Activated CD8-positive, alpha-beta memory T cell treated with anti-CD3 and anti-CD28 coated beads, Interleukin-2, amount 10 ng/mL, durations not matched to agents 7 days and 5 days (primary cell): ENCODE measurements at regions not wholly inside any gene's neighbourhood (a gene's known extent, or its start where the extent isn't known, plus 50 kb on each side); places are given as distances from the start of the nearest gene placed in this dataset.

Experiments used
- ATAC-seq: fragments of 150-1000 bp; cut with Tn5 transposase; one replicate; pipeline ENCODE4 v1.10.0; 2021; ENCODE audit warnings: moderate library complexity
- CTCF ChIA-PET: fragments of 350-600 bp; sonication (Branson Sonifier 250); formaldehyde crosslinking; loops from one replicate; lab custom pipeline; 2021; ENCODE audit warnings: antibody characterized with exemption; lab: Charles Lee
- DNase-seq: peaks from one replicate; pipeline ENCODE4 v3.0.0-alpha.2; 2020
- H3K27ac Mint-ChIP-seq: one replicate; pipeline ENCODE4 v1.8.0; 2021; ENCODE audit warnings: mild to moderate bottlenecking, mixed read lengths
- H3K27me3 Mint-ChIP-seq: one replicate; pipeline ENCODE4 v1.8.0; 2021; ENCODE audit warnings: mixed read lengths
- H3K36me3 Mint-ChIP-seq: one replicate; pipeline ENCODE4 v1.8.0; 2021; ENCODE audit warnings: mild to moderate bottlenecking, mixed read lengths
- H3K4me1 Mint-ChIP-seq: one replicate; pipeline ENCODE4 v1.8.0; 2021; ENCODE audit warnings: mixed read lengths
- H3K4me3 Mint-ChIP-seq: one replicate; pipeline ENCODE4 v1.8.0; 2021; ENCODE audit warnings: mild to moderate bottlenecking, moderate library complexity, mixed read lengths
- H3K9me3 Mint-ChIP-seq: one replicate; pipeline ENCODE4 v1.8.0; 2022; ENCODE audit warnings: low read depth, mixed read lengths

DNA sequence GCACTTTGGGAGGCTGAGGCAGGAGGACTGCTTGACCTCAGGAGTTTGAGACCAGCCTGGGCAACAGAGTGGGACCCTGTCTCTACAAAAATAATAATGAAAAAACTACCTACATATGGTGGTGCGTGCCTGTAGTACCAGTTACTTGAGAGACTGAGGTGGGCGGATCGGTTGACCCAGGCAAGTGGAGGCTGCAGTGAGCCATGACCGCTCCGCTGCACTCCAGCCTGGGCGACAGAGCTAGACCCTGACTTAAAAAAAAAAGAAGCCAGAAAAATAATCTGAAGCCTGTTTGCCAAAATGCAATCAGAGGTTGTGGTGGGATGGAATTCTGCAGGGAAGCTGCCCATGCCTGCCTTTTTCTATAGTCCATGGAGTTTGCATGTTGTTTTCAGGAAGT lies 50.4 kb upstream of the GGTA1 start:
- ATAC-seq (no peak), DNase-seq (no peak)
- H3K27ac Mint-ChIP-seq, result no peak overlapping the region
- H3K27me3 Mint-ChIP-seq, result peaks cover 29% of the 10 kb centered on the region
- H3K36me3 Mint-ChIP-seq, result no peaks in the 10 kb centered on the region
- H3K4me1 Mint-ChIP-seq, result peaks cover 3% of the 10 kb centered on the region
- H3K4me3 Mint-ChIP-seq, result no peak overlapping the region
- CTCF ChIA-PET, result interaction anchor here (0.6 to 1.9 kb wide), 21 partner anchors 9 to 572 kb away, joined by 3 to 8 read pairs (median 3); no protein-coding TSS in a partner anchor
- H3K9me3 Mint-ChIP-seq, result no peaks in the 10 kb centered on the region

DNA sequence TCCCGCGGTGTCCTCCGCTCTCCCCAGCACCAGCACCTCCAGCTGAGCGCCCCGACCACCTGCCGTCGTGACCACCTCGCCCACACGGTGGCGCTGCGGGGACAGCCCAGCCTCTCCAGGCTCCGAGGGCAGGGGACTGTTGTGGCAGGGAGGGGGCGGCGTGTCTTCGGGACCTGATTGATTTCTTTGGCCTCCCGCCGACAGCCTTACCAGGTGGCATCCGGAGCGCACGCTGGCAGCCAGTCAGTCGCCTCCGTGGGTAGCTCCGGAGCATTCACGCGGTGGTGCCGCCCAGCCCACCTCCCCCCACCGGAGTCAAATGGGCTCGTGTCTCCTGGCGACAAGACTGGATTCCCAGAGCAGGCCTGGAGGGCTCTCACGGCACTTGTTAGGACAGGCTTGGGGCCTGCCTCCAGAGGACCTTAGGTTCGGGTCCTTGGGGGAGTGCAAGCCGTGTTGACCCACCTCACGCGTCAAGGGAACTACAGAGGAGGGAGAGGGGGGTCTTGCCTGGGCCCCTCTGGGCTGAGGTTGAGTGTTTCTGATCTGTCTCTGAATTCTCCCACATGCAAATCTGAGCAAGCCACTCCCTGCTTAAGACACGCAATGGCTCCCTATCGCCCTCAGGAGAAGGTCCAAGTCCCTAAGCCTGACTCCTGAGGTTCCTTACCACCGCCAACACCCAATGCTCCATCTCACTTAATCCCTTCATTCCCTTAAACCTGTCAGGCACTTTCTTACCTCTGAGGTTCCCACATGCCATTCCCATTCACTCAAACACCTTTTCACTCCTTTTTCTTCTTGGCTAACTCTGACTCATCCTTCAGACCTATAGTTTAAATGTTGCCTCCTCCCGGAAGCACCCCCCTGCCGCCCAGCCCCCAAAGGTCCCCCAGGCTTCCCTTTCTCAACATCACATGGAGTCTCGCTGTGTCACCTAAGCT lies 51.2 kb upstream of the GGTA1 start:
- Mint-ChIP-seq H3K27ac (no peak overlapping the region), H3K36me3 (no peaks in the 10 kb centered on the region), H3K27me3 (peaks cover 29% of the 10 kb centered on the region), H3K4me1 (peaks cover 3% of the 10 kb centered on the region), H3K4me3 (no peak overlapping the region), H3K9me3 (no peaks in the 10 kb centered on the region)
- CTCF ChIA-PET, result interaction anchor here (0.6 to 1.9 kb wide), 21 partner anchors 8 to 571 kb away, joined by 3 to 8 read pairs (median 3); no protein-coding TSS in a partner anchor
- ATAC-seq (peak; percentile 77), DNase-seq (peak; percentile 78)

- DNase-seq, result no peak
- H3K27me3 Mint-ChIP-seq, result peaks cover 31% of the 10 kb centered on the region
- CTCF ChIA-PET, result interaction anchor here (1.3 to 1.6 kb wide), 2 partner anchors 9 to 135 kb away, joined by 3 to 4 read pairs; no protein-coding TSS in a partner anchor
- no peak overlapping the region for H3K4me3 Mint-ChIP-seq
- no peak for ATAC-seq
- H3K4me1 Mint-ChIP-seq, result peaks cover 3% of the 10 kb centered on the region
- no peaks in the 10 kb centered on the region for H3K9me3 Mint-ChIP-seq
- H3K36me3 Mint-ChIP-seq, result no peaks in the 10 kb centered on the region
- no peak overlapping the region for H3K27ac Mint-ChIP-seq
Observed at GRCh38 chr9:121551985-121552753, 52.5 kb upstream of the GGTA1 start.

GRCh38 chr9:121556082-121556481 lies 56.4 kb upstream of the GGTA1 start:
- Mint-ChIP-seq H3K27ac (no peak overlapping the region), H3K36me3 (no peaks in the 10 kb centered on the region), H3K4me3 (no peak overlapping the region), H3K27me3 (peaks cover 19% of the 10 kb centered on the region), H3K9me3 (no peaks in the 10 kb centered on the region), H3K4me1 (peaks cover 17% of the 10 kb centered on the region)
- CTCF ChIA-PET, result interaction anchor here (0.7 to 6.3 kb wide), 2 partner anchors 9 to 98 kb away, joined by 3 to 26 read pairs; no protein-coding TSS in a partner anchor
- no peak for DNase-seq
- ATAC-seq, result no peak

DNA sequence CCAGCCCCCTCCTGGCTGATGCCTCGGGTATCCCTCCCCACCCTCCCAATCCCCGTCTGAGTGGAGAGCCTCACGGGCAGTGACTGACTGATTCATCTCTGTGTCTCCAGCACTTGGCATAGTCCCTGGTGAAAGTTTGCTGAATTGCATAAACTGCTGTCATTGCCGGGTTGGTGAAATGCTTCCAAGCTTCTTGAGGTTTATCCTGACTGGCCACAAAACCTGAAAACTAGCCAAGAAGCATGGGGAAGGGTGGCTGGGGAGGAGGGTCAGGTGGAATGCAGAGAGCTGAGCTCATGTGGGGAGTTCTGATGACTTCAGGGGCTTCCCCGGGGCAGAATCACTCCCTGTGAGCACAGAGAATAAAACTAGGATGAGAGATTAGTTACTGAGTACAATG lies 56.9 kb upstream of the GGTA1 start:
- Mint-ChIP-seq H3K27me3 (peaks cover 17% of the 10 kb centered on the region), H3K36me3 (no peaks in the 10 kb centered on the region), H3K27ac (no peak overlapping the region), H3K4me1 (peaks cover 16% of the 10 kb centered on the region), H3K9me3 (no peaks in the 10 kb centered on the region), H3K4me3 (no peak overlapping the region)
- ATAC-seq (no peak), DNase-seq (no peak)
- CTCF ChIA-PET, result interaction anchor here (6.3 kb wide), 1 partner anchor 10 kb away, joined by 26 read pairs; no protein-coding TSS in a partner anchor

DNA sequence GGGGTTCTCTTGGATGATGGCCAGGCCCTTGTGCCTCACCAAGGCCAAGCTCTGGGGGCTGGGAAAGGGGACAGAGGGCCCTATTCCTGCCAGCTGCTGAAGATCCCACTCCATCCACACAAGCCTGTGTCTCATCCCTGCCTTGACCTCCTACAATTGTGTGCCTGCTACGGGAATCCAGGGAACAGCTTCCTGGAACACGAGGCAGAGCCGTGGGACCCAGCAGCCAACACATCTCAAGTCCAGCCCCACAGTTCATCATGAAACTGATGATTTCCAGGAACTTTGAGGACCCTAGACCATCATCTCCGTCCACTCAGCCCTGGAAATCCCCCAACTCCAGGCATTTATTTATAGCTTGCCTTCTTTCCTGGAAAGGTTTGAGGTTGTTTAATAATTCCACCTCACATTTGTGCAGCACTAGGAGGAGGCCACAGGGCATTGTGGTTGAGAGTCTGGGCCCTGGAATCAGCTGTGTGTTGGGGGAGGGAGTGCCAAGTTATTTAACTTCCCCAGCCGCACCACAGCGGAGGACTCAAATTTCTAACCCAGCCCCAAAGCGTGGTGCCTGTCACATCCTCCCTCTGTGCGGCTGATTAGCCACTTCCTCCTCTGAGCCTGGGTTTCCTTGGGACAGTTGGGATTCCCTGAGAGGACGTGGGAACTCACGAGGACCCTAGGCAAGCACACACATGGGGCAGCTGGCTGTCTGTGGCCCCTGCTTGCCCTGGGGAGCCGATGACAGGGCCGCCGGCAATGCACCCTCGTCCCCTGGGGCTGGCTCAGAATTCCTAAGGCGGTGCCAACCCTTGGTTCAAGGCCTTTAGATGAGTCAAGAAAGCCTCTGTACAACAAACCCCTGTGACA lies 58.2 kb upstream of the GGTA1 start:
- Mint-ChIP-seq H3K27ac (no peak overlapping the region), H3K27me3 (peaks cover 12% of the 10 kb centered on the region), H3K36me3 (no peaks in the 10 kb centered on the region), H3K4me3 (no peak overlapping the region), H3K9me3 (no peaks in the 10 kb centered on the region), H3K4me1 (peaks cover 17% of the 10 kb centered on the region)
- ATAC-seq, result peak; percentile 69
- CTCF ChIA-PET, result interaction anchor here (1.0 to 6.3 kb wide), 2 partner anchors 7 to 11 kb away, joined by 3 to 26 read pairs; no protein-coding TSS in a partner anchor
- DNase-seq, result peak; percentile 67

- H3K9me3 Mint-ChIP-seq, result no peaks in the 10 kb centered on the region
- H3K27ac Mint-ChIP-seq, result no peak overlapping the region
- H3K36me3 Mint-ChIP-seq, result no peaks in the 10 kb centered on the region
- DNase-seq (no peak), ATAC-seq (no peak)
- CTCF ChIA-PET, result interaction anchor here (1.0 to 6.3 kb wide), 2 partner anchors 8 to 12 kb away, joined by 3 to 26 read pairs; no protein-coding TSS in a partner anchor
- H3K4me1 Mint-ChIP-seq, result peaks cover 17% of the 10 kb centered on the region
- peaks cover 12% of the 10 kb centered on the region for H3K27me3 Mint-ChIP-seq
- no peak overlapping the region for H3K4me3 Mint-ChIP-seq
Observed at GRCh38 chr9:121558473-121558872, 58.8 kb upstream of the GGTA1 start.

DNA sequence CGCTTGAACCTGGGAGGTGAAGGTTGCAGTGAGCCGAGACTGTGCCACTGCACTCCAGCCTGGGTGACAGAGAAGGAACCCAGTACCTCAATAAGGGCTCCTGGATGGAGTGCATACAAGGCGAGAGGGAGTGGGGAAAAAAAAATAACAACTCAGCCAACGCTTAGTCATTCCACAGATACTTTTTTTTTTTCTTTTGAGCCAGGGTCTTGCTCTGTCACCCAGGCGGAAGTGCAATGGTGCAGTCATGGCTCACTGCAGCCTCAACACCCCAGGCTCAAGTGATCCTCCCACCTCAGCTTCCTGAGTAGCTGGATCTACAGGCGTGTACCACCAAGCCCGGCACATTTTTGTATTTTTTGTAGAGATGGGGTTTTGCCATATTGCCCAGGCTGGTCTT lies 59.5 kb upstream of the GGTA1 start:
- Mint-ChIP-seq H3K4me1 (peaks cover 17% of the 10 kb centered on the region), H3K9me3 (no peaks in the 10 kb centered on the region), H3K27me3 (peaks cover 12% of the 10 kb centered on the region), H3K27ac (peak overlapping the region; percentile 19), H3K36me3 (no peaks in the 10 kb centered on the region), H3K4me3 (no peak overlapping the region)
- CTCF ChIA-PET, result interaction anchor here (1.0 to 6.3 kb wide), 2 partner anchors 9 to 13 kb away, joined by 3 to 26 read pairs; no protein-coding TSS in a partner anchor
- ATAC-seq (peak; percentile 63), DNase-seq (peak; percentile 54)

- DNase-seq (no peak), ATAC-seq (no peak)
- no peaks in the 10 kb centered on the region for H3K36me3 Mint-ChIP-seq
- no peak overlapping the region for H3K4me3 Mint-ChIP-seq
- H3K4me1 Mint-ChIP-seq, result peaks cover 17% of the 10 kb centered on the region
- peaks cover 10% of the 10 kb centered on the region for H3K27me3 Mint-ChIP-seq
- no peak overlapping the region for H3K27ac Mint-ChIP-seq
- H3K9me3 Mint-ChIP-seq, result no peaks in the 10 kb centered on the region
- CTCF ChIA-PET, result no interaction called here
Observed at GRCh38 chr9:121560921-121561320, 61.3 kb upstream of the GGTA1 start.

GRCh38 chr9:121561385-121562222 lies 62.0 kb upstream of the GGTA1 start:
- Mint-ChIP-seq H3K4me1 (peaks cover 17% of the 10 kb centered on the region), H3K36me3 (no peaks in the 10 kb centered on the region), H3K27me3 (peaks cover 5% of the 10 kb centered on the region), H3K9me3 (no peaks in the 10 kb centered on the region), H3K27ac (no peak overlapping the region), H3K4me3 (no peak overlapping the region)
- no peak for ATAC-seq
- no peak for DNase-seq
- CTCF ChIA-PET, result interaction anchor here (1.0 kb wide), 1 partner anchor 16 kb away, joined by 4 read pairs; no protein-coding TSS in a partner anchor

DNA sequence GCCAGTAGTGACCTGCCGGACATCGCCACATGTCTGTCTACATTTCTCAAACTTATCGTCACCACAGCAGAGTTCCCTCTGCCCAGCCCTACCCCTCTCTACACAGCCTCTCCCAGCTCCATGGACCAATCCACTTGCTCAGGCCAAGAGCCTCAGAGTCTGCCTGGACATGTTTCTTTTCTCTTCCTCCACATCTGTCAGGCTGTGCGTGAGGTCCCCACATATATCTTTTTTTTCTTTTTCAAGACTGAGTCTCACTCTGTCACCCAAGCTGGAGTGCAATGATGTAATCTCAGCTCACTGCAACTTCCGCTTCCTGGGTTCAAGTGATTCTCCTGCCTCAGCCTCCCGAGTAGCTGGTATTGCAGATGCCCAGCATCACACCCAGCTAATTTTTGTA lies 62.7 kb upstream of the GGTA1 start:
- no peaks in the 10 kb centered on the region for H3K36me3 Mint-ChIP-seq
- H3K27me3 Mint-ChIP-seq, result peaks cover 3% of the 10 kb centered on the region
- DNase-seq (no peak), ATAC-seq (no peak)
- peaks cover 17% of the 10 kb centered on the region for H3K4me1 Mint-ChIP-seq
- H3K9me3 Mint-ChIP-seq, result no peaks in the 10 kb centered on the region
- H3K4me3 Mint-ChIP-seq, result no peak overlapping the region
- no peak overlapping the region for H3K27ac Mint-ChIP-seq
- CTCF ChIA-PET, result interaction anchor here (1.0 kb wide), 1 partner anchor 16 kb away, joined by 4 read pairs; no protein-coding TSS in a partner anchor

GRCh38 chr9:121563425-121563824 lies 63.8 kb upstream of the GGTA1 start:
- no peak for ATAC-seq
- peaks cover 6% of the 10 kb centered on the region for H3K4me1 Mint-ChIP-seq
- H3K36me3 Mint-ChIP-seq, result no peaks in the 10 kb centered on the region
- no peaks in the 10 kb centered on the region for H3K9me3 Mint-ChIP-seq
- no peak for DNase-seq
- H3K27me3 Mint-ChIP-seq, result peaks cover 3% of the 10 kb centered on the region
- no peak overlapping the region for H3K27ac Mint-ChIP-seq
- no peak overlapping the region for H3K4me3 Mint-ChIP-seq
- CTCF ChIA-PET, result no interaction called here
